Choroid plexus epithelial cell (primary cell): ENCODE measurements at regions not wholly inside any gene's neighbourhood (a gene's known extent, or its start where the extent isn't known, plus 50 kb on each side); places are given as distances from the start of the nearest gene placed in this dataset.
"Not testable (repeated sequence)": the region's sequence is repeated elsewhere in the genome, so short reads cannot be mapped to it uniquely, and the experiment has no call there.

ENCODE experiments used
- DNase-seq: peaks from one replicate; pipeline ENCODE4 v3.0.0-alpha.2; 2010; ENCODE audit warnings: low read depth
- H3K4me3 ChIP-seq: 2 replicates; pipeline ENCODE4 v1.5.1; 2011; ENCODE audit warnings: low read depth, mild to moderate bottlenecking, control low read depth, low read length, moderate library complexity
- TF ChIP-seq, protein P1 (sequence below): conservative IDR thresholded peaks from 2 replicates; pipeline ENCODE4 v1.5.1; 2011; ENCODE audit warnings: low read depth, mild to moderate bottlenecking, control low read depth, inconsistent platforms, low read length, moderate library complexity

DNA sequence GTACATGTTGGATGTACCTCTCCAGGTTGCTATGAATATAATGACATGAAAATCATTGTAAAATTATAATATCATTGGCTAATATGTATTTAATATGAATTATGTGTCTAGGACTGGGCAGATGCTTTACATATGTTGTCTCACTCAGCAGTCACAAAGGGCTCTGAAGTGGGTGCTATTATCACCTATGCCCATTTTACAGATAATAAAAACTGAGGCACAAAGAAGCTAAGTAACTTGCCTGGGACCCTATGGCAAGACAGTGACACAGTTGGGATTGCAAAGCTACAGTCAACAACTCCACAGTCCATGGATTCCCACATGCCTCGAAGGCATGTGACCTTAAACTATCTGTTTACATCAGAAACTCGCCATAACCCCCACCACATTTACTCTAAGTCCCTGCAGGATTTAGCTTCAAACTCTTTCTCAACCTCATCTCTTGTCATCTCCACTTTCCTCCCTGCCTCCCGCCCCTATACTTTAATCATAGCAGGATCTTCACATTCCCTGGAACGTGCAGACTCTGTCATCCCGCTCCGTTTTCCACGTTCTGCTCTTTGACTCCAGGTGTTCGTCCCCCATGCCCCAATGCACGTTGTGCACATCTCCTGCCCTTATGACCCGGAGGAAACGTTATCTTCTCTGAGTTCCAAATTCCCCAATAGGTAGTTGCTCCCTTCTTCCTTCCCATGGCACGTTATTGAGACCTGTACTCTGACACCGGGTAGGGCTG is 143.0 kb upstream of the NRIP1 start:
- TF ChIP-seq, protein P1, sequence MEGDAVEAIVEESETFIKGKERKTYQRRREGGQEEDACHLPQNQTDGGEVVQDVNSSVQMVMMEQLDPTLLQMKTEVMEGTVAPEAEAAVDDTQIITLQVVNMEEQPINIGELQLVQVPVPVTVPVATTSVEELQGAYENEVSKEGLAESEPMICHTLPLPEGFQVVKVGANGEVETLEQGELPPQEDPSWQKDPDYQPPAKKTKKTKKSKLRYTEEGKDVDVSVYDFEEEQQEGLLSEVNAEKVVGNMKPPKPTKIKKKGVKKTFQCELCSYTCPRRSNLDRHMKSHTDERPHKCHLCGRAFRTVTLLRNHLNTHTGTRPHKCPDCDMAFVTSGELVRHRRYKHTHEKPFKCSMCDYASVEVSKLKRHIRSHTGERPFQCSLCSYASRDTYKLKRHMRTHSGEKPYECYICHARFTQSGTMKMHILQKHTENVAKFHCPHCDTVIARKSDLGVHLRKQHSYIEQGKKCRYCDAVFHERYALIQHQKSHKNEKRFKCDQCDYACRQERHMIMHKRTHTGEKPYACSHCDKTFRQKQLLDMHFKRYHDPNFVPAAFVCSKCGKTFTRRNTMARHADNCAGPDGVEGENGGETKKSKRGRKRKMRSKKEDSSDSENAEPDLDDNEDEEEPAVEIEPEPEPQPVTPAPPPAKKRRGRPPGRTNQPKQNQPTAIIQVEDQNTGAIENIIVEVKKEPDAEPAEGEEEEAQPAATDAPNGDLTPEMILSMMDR = no peak
- H3K4me3 ChIP-seq = no peak overlapping the region
- no peak for DNase-seq

DNA sequence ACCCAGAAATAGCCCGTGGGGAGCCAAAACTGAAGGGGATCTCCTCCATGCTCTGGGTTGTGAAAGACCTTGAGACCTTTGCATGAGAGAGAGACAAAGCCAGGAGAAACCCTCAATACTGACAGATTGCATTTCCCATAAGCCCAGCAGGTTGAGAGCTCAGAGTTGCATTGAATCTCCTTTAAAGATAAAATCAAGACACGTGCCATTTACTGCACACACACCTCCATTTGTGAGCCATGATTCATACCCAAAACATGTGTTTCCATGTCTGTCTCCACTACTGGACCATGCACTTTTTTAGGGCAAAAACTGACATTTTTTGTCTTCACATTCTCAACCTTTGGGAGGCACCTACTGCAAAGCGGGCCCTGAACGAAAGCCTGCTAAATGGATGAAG is 144.0 kb upstream of the NRIP1 start:
- H3K4me3 ChIP-seq = no peak overlapping the region
- TF ChIP-seq, protein P1 = no peak
- DNase-seq = no peak

DNA sequence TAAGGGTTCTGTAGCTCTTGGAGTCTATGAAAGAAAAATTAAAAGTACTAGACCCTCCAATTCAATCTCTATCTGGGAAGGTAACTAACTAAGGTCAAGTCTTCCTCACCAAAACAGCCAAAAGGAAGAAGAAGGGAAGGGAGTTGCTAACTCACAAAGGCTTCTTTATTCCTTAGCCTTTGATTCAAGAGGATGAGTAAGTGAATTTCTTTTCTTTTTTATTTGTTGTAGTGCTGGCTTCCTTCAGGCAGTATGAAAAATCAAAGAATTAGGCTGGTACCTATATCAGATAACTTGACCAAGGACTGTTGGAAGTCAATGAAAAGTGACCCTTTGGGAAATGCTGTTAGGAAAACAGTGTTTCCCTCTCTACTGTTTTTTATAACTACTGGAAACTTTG is 144.4 kb upstream of the NRIP1 start:
- no peak for DNase-seq
- H3K4me3 ChIP-seq = no peak overlapping the region
- TF ChIP-seq, protein P1 = no peak

DNA sequence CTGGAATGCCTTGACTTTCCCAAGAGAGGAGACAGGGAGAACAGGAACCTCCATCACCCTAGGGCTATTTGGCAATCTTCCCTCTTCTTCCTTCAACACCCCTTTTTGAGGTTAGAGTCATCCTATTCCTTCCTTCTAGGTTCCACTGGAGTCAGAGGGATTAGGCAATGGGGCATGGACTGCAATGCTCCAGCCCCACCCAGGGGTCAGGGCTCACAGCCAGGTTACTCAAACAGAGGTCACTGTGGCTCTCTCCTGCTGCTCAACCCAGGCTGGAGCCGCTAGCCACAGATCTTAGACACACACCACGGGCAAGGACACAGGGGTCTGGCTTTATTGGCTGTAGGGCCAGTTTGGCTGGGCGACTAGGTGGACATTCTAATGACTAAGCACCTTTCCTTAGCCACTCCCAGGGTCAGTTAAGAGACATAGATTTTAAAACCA is 145.5 kb upstream of the NRIP1 start:
- TF ChIP-seq, protein P1 = no peak
- H3K4me3 ChIP-seq = no peak overlapping the region
- peak; percentile 27 for DNase-seq

DNA sequence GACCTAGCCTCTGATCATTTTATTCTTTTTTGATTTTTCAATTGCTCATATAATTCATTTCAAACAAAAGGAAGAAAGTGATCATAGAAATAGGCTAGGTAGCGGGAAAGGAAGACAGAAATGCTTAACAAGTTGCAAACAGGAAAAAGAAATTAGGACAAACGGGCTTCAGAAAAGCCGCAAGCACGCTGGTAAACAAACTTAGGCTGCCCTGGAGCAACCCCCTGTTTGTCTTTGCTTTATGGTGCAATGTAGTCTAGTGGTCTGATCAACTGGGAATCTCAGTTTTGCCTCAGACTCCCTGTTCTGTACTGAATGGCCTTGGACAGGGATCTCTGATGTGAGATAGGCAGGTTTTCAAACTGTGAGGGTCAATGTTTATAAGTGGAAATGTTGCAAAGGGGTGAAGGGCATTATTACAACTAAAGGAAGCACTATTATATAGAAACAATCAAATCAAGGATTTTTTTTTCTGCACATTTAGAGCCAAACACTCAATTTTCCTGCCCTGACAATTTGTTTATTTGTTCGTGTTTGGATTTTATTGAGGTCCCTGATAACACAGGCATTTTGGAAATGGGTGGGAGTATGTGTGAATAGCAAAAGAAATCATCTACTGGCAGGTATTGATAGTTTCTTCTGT is 146.8 kb upstream of the NRIP1 start:
- H3K4me3 ChIP-seq = no peak overlapping the region
- TF ChIP-seq, protein P1 = no peak
- DNase-seq = no peak

DNA sequence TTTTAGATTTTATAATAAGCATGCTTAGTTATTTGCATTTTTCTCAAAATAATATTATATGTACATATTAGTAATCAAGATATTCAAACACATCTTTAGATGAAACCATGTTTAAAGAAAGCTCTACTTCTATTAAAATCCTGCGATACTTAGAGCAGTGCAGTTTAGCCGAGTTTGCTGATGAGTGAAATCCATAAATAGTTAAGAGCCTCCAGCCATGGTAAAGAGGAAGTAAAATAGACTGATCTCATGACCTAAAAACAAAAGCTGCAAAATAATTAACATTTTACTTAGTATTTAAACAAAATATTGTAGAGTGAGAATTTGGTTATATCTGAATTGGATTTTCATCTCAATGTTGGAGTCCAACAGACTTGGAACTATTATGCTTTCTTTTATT is 147.4 kb upstream of the NRIP1 start:
- DNase-seq = no peak
- TF ChIP-seq, protein P1 = no peak
- H3K4me3 ChIP-seq = no peak overlapping the region

DNA sequence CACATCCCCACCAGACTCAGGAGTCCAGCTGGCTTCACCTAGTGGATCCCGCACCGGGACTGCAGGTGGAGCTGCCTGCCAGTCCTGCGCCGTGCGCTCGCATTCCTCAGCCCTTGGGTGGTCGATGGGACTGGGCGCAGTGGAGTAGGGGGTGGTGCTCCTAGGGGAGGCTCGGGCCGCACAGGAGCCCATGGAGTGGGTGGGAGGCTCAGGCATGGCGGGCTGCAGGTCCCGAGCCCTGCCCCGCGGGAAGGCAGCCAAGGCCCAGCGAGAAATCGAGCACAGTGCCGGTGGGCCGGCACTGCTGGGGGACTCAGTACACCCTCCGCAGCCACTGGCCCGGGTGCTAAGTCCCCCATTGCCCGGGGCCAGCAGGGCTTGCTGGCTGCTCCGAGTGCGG is 153.7 kb upstream of the NRIP1 start:
- DNase-seq, H3K4me3 ChIP-seq: not testable (repeated sequence)
